ENCODE measurements at regions not wholly inside any gene's neighbourhood (a gene's known extent, or its start where the extent isn't known, plus 50 kb on each side); places are given as distances from the start of the nearest gene placed in this dataset.

DNA sequence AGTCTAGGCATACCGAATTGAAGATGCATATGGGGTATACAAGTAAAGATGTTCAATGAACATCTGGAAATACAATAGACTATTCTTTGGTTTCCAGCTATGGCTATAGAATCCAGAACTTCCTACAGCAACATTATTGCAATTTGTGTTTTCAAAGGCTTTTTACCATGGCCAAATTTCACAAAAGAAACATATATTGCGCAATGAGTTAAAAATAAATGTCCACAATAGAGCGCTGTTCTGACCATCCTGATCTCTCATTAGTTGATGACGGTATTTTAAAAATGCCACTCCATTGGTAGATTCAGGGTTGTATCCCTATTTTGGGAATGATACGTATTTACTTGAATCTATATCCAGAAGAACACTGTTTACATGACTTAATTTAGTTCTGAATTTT, 139.2 kb downstream of the LINC00632 start:
- DNase-seq: no peak

DNA sequence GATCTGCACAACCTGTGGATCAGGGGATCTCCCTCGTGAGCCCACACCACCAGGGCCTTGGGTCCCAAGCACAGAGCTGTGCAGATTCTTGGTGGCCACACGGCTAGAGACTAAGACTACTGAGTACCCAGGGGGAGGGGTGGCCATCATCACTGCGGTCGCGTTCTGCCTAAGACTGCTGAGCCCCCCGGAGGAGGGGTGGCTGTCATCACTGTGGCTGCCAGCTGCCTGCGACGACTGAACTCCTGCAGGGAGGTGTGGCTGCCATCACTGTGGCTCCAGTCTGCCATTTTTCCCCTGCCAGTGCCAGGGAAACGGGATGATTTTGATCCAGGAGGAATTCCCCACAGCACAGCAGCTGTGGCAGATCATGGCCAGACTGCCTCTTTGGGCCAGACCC, 141.7 kb upstream of the SPANXB1 start:
- no peak for DNase-seq

DNA sequence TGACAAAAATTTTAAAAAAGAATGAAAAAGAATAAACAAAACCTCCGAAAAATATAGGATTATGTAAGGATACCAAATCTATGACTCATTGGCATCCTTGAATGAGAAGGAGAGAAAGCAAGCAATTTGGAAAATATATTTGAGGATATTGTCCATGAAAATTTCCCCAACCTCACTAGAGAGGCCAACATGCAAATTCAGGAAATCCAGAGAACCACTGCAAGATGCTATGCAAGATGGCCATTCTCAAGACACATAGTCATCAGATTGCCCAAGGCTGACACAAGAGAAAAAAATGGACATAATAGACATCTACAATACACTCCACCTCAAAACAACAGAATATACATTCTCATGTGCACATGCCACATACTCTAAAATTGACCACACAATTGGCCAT, 135.9 kb upstream of the SPANXB1 start:
- DNase-seq: no peak

DNA sequence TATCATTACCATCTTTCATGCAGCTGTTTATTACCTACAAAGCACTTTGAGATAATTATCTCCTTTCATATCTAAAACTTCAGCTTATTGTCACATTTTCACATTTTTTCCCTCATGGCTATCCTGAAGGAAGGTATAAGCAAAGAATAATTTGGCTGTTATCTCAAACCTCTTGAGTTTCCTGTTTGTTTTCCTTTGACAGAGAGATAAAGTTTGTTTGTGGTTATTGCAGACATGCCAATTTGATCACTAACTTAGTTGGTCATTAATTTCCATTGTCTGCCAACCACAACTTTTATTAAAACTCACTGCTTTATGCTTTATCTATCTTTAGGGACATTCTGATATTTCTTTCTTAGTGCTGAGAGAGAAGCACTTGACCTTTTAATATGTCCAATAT, 89.8 kb upstream of the SPANXB1 start:
- no peak for DNase-seq

DNA sequence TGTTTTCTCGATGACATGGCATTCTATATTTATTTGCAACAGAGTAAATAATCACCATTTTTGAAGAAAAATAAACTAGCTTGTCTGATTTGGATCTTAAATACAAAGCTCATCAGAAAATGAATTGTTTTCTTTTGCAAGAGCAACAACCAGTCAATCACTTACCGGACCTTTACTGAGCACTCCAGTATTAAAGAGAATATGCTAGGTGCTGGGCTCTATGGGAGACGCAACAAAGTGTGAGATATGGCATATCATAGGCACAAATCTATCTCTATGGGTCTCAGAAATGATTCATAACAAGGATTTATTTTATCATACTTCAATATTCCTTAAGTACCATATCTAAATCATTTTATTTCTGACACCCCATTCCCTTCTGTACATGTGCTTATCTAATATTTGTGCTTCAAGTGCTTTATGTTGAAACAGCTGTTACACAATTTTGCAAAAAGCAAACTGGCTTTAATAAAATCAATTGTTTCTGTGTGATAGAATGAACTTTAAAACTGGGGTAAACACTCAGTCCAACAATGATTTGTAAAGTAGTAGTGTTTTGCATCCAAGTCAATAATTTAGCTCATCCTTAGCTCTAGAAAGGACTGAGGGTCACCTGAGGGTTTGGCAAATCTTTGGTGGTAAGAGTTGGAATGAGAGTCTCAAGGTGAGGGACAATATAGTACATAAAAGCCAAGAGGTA, 88.4 kb upstream of the SPANXB1 start:
- DNase-seq: no peak

DNA sequence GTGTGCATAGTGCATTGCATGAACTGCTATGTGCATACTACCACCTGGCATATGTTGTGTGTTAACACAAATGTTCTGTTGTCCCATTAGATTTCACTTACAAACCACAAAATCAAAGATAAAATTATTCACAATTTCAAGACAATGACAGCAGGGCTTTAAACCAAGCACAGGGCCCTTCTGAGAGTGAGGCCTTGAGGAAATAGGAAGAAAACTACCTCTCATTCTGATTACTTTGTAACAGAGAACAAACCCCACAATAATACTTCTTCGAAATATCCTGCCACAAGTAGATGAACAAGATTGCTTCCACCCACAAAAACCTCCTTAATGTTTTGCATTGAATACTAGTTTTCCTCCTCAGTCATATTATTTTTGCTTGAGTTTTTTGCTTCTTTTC, 85.5 kb upstream of the SPANXB1 start:
- DNase-seq: peak; percentile 76

DNA sequence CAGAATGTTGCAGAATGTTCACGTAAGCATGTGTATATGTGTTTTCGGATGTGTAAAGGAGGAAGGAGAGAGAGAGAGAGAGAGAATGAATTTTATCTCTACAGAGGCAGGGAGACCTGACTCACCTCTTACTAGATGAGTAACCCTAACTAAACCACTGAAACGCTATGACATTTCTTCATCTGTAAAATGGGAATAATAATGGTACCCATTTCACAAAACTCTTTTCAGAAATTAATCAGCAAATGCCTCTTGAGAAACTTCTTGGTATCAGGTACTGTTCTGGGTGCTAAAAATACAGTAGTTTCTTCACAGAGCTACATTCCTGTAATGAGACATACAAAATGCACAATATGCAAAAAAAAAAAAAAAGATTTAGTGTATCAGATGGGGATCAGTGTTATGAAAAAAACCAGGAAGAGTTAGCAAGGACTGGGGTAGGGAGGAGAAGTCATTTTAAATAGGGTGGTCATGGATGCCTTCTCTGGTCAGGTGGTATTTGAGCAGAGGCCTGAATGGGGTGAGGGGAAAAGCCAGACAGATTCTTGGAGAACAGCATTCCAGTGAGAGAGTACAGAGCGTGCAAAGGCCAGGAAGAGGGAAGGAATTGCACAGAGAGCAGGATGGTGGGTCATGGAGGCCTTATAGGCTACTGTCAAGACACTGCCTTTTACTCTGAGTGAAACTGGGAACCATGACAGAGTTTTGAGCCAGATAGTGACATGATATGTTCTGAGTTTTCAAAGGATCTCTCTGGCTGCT, 84.9 kb upstream of the SPANXB1 start:
- peak; percentile 89 for DNase-seq

DNA sequence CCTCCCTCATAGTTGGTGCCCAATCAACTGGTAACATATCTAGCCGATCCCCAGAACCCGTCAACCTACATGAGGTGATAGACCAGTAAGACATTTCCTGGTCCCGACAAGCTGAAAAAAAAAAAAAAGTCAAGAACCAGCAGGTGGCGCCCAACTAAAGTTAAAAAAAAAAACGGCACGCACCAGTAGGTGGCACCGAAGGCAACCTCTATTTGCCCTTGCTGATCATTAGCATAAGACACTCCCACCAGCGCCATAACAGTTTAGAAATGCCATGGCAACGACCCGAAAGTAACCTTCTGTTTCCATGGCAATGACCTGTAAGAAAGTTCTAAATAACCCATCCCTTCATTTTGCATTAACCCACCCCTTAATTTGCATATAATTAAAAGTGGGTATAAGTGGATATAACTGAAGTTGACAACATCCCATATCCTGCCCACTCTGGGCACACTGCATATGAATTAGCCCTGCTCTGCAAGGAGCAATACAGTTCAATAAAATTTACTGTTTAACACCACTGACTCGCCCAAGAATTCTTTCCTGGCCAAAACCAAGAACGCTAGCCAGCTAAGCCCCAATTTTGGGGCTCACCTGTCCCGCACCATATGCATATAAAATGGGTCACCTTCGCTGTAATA, 83.9 kb upstream of the SPANXB1 start:
- DNase-seq: peak; percentile 77

DNA sequence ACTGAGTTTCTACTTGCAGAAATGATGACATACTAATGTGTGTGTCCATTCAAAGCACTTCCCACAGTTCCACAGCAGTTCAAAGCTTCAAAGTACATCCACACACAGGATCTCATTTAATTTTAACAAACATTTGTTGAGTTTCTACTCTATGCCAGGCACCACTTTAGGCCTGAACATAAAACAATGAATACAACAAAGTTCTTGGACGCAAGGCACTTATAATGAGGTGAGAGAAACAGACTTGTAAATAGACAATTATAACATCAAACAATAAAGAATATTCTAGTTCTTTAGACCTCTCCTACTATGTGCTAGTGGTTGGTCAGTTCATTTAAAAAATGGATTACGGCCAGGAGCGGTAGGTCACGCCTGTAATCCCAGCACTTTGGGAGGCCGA, 82.0 kb upstream of the SPANXB1 start:
- no peak for DNase-seq

DNA sequence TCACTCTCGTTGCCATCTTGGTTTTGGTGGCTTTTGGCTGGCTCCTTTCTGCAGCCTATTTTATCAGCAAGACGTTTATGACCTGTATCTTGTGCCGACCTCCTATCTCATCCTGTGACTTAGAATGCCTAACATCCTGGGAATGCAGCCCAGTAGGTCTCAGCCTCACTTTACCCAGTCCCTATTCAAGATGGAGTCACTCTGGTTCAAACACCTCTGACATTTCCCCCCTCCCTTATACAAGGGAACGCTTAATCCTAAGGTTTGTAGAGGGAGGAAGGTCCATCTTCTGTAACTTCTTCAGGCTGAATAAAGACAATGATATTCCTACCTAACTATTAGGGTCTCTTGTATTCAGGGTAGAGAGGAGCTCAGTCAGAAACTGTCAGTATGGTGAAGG, 79.3 kb upstream of the SPANXB1 start:
- no peak for DNase-seq

DNA sequence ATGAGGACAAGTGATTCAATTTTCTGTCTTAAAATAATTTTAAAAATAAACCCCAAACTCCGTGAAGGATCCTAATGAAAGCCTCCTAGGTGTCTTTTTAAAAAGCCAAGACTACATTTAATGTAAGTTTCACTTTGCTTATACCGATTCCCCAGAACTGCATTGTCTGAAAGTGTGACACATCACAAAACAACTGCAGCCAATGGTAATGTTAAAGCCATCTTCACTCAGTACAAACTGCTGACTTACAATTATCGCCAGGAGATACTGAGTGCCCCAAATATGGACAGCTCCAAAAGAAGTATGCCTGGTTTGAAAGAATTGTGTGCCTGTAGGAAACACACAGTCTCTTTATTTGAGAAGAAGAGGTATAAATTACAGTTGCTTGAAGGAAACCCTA, 73.7 kb upstream of the SPANXB1 start:
- no peak for DNase-seq

DNA sequence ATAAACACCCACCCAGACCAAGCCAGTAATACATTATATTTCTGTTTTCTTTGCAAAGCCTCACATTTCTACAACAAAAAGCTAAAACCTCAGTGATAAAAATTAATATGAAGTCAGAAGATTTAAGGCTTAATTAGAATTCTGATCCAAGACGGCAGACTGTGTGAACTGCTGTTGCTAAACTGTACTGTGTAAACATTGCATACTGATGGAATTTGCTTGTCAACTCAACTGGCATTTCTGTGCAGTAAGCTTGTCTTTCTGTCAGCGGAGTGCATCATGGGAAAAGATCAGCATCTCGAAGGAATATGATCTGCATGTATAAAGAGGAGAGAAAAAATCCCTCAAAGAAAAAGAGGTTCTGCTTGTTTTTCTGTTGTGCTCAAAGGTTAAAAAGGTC, 69.4 kb upstream of the SPANXB1 start:
- no peak for DNase-seq

DNA sequence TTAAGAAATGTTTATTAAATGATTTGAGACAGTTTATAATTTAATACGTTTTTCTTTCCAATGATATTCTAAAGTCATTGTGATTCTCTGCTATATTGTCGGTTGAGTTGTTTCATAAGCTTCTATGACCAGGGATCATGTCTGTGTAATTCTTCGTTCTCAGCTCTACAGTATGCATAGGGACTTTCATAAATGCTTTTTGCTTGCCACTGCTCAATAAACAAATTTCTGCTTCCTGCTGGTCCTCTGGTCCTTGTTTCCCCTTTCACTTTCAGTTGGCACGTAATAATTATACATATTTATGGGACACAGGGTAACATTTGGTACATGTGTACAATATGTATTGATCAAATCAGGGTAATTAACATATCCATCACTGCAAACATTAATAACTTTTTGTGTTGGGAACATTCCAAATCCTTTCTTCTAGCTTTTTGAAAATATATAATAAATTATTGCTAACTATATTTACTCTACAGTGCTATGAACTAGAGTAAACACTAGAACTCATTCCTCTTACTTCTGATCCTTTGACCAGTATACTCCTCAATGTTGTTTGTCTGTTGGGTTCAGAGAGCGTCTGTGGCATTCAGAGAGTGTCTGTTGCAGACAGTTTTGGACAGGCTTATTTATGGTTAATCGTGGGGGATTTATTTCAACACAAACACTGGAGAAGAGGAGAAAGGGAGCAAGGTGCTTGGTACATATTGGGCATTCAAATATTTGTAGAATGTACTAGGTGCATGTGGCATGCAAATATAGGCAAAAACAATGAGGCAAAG, 68.3 kb upstream of the SPANXB1 start:
- no peak for DNase-seq

DNA sequence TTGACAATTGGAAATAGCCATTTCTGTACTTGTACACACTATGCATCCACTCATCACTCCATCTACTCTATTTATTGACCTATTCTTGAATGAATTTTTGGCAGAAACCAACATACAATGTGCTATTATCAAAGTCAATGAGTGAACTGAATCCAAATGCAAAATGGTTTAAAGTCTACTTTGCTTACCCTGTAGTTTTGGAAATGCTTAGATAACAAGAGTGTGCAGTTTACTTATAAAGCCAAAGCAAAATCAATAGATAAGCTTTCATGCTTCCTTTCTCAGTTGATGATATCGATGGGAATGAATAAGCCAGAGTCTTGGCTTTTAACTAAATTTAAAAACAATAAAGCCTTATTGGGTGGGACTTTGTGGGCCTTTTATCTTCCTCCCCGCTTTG, 58.9 kb upstream of the SPANXB1 start:
- no peak for DNase-seq

DNA sequence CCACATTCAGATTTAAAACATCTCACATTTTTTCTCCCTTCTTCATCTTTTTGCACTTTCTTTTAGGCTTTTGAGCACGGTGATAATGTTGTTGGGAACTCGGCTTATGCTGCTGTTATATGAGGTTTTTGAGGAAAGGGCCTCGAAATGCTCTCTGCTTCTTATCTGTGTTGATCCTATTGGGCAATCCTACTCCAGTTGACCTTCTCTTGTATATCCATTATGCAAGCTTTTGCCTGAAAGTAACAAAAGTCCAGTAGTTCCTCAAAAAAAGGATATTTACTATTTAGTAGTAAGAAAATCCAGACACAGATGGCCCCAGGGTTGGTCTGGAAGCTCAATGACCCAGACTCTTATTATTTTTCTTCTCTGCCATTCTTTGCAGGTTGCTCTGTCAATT, 57.7 kb upstream of the SPANXB1 start:
- DNase-seq: no peak

DNA sequence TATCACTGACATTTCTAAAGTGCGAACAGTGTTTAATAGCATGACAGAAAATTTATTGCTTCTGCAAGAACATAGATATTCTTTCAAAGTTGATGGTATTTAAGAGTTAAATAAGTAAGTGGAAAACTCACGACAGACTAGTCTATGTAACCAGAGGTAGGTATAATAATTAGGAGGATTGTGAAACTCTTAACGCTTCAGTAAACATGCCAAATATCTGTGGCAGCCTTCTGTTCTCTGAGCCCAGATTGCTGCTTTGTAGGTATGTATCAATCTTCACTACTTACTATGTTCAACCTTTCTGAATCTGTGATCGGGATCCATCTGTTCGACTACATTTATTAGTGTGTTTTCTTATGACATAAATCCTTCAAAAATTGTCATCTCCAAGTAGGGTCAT, 53.6 kb upstream of the SPANXB1 start:
- no peak for DNase-seq

DNA sequence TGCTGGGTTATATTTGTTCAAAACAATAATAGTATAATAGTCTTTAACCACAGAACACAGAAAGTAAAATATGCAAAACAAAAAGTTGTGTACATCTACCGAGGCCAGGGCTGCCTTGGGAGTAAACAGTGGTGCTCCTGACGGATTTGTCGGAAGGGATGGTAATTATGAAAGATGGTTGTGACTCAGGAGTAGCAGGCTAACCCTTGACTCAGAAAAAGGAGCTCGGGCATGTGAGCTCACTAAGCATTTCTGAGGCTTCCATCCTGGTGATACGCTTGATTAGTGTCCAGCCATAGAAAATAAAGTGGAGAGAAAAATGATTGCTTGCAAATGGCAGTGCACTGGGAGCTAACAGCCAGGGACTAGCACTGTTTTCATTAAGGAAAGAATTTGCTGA, 53.2 kb upstream of the SPANXB1 start:
- DNase-seq: no peak

Data from activated CD4-positive, alpha-beta T cell treated with anti-CD3 and anti-CD28 coated beads, Interleukin-10, Interleukin-2, amounts not matched to agents 100 ng/mL and 50 ng/mL, durations not matched to agents 16 hours and 8 hours (primary cell).